K562 (cell line): ENCODE measurements at regions not wholly inside any gene's neighbourhood (a gene's known extent, or its start where the extent isn't known, plus 50 kb on each side); places are given as distances from the start of the nearest gene placed in this dataset.

ENCODE experiments used
- CCAR2 ChIP-seq: fragments of 200-400 bp; formaldehyde crosslinking; IDR thresholded peaks from 2 replicates; pipeline ENCODE4 v1.6.1; 2017; ENCODE audit warnings: mild to moderate bottlenecking, low read depth, low read length
- ETV6 ChIP-seq, 3 experiments: fragments of 150-350 bp in 1 of 3; sonication (generic) in 1 of 3; formaldehyde crosslinking in 1 of 3; IDR thresholded peaks; 2 replicates each; pipeline versions ENCODE4 v1.6.1 to v1.8.0; 2014 to 2022; ENCODE audit warnings: borderline replicate concordance in 2 of 3, low read depth in 2 of 3, antibody characterized with exemption in 1 of 3, low read length in 1 of 3, mild to moderate bottlenecking in 1 of 3, missing genetic modification reagents in 1 of 3
- LARP7 ChIP-seq: fragments of 450-650 bp; IDR thresholded peaks from 2 replicates; pipeline ENCODE4 v1.6.1; 2016
- NFATC3 ChIP-seq: fragments of 450-650 bp; IDR thresholded peaks from 2 replicates; pipeline ENCODE4 v1.6.1; 2017; ENCODE audit warnings: mild to moderate bottlenecking
- NFRKB ChIP-seq: fragments of 450-650 bp; IDR thresholded peaks from 2 replicates; pipeline ENCODE4 v1.6.1; 2016; ENCODE audit warnings: low read depth
- RFX5 ChIP-seq: IDR thresholded peaks from 2 replicates; pipeline ENCODE4 v1.6.1; 2011; ENCODE audit warnings: low read depth, mild to moderate bottlenecking, improper control_type of control experiment, low read length
- RREB1 ChIP-seq: fragments of 250-450 bp; sonication (Bioruptor Pico); IDR thresholded peaks from 2 replicates; pipeline ENCODE4 v1.4.0; 2020
- SIX5 ChIP-seq, 2 experiments: IDR thresholded peaks; 2 replicates each; pipeline ENCODE4 v1.6.1; 2011; ENCODE audit warnings: low read length in 2 of 2, borderline replicate concordance in 1 of 2, low read depth in 1 of 2, mild to moderate bottlenecking in 1 of 2, moderate library complexity in 1 of 2; ENCODE audit not compliant: insufficient read depth in 1 of 2
- ZNF586 ChIP-seq: fragments of 450-650 bp; formaldehyde crosslinking; conservative IDR thresholded peaks from 2 replicates; pipeline ENCODE4 v1.4.0; 2020; ENCODE audit warnings: mild to moderate bottlenecking, moderate library complexity
- ZSCAN29 ChIP-seq: fragments of 450-650 bp; IDR thresholded peaks from 2 replicates; pipeline ENCODE4 v1.6.1; 2017
- TF ChIP-seq, protein P1 (sequence below): sonication (generic); formaldehyde crosslinking; IDR thresholded peaks from 2 replicates; pipeline ENCODE4 v1.8.0; 2022; ENCODE audit warnings: mild to moderate bottlenecking, missing genetic modification reagents
- TF ChIP-seq, protein P2 (sequence below): fragments of 450-650 bp; IDR thresholded peaks from 2 replicates; pipeline ENCODE4 v1.7.1; 2018; ENCODE audit warnings: mild to moderate bottlenecking, low read depth; ENCODE audit not compliant: partially characterized antibody
- TF ChIP-seq, protein P3 (sequence below): fragments of 450-650 bp; IDR thresholded peaks from 2 replicates; pipeline ENCODE4 v1.6.1; 2018; ENCODE audit not compliant: partially characterized antibody

DNA sequence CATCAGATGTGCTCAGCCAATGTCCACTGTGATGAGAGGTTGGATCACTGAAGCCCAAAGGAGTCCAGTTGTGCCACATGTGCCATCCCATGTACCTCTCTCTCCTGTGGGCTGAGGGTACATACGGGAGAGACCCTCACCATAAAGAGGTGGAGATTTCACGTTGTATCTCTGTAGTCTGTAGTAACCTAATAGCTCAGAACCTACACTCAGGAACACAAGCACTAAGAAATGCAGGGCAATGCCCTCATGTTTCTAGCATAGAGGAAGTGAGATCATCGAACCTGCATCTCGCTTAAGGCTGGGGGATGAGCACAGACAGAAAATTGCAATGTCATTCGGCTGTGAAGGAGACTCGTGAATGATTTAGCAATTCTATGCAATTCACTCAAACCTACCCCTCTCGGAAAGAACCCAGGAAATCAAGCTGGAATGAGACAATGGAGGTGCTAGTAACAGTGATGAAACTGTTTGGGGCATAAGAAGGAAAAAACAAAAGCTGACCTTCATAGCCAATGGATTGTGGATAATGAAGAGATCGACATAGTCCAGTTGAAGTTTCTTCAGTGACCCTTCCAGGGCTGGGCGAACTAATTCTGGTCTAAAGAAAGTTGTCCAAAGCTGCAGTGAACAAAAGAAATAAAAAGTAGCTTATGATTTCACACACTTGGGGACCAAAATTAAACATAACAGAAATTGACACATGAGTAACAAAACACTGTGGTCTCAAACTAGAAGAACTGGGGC, 80.3 kb upstream of the UCN3 start (continued):
- TF ChIP-seq, protein P1, sequence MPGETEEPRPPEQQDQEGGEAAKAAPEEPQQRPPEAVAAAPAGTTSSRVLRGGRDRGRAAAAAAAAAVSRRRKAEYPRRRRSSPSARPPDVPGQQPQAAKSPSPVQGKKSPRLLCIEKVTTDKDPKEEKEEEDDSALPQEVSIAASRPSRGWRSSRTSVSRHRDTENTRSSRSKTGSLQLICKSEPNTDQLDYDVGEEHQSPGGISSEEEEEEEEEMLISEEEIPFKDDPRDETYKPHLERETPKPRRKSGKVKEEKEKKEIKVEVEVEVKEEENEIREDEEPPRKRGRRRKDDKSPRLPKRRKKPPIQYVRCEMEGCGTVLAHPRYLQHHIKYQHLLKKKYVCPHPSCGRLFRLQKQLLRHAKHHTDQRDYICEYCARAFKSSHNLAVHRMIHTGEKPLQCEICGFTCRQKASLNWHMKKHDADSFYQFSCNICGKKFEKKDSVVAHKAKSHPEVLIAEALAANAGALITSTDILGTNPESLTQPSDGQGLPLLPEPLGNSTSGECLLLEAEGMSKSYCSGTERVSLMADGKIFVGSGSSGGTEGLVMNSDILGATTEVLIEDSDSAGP (CRISPR knock-in tag) = no peak
- no peak for TF ChIP-seq SIX5 (IDR thresholded peaks at IDR 0.05; ENCODE audit: borderline replicate concordance in 1 of 2, insufficient read depth in 1 of 2, low read depth in 1 of 2, low read length in 2 of 2)
- no peak for TF ChIP-seq ZSCAN29
- TF ChIP-seq RFX5 = no peak
- no peak for TF ChIP-seq NFATC3
- TF ChIP-seq ETV6 (IDR thresholded peaks at IDR 0.05; ENCODE audit: borderline replicate concordance in 1 of 2, low read depth in 2 of 2, low read length in 1 of 2) = no peak
- TF ChIP-seq ETV6 (CRISPR knock-in tag; IDR thresholded peaks at IDR 0.05; ENCODE audit: borderline replicate concordance) = no peak
- TF ChIP-seq LARP7 = no peak
- no peak for TF ChIP-seq RREB1 (CRISPR knock-in tag)
- TF ChIP-seq, protein P2, sequence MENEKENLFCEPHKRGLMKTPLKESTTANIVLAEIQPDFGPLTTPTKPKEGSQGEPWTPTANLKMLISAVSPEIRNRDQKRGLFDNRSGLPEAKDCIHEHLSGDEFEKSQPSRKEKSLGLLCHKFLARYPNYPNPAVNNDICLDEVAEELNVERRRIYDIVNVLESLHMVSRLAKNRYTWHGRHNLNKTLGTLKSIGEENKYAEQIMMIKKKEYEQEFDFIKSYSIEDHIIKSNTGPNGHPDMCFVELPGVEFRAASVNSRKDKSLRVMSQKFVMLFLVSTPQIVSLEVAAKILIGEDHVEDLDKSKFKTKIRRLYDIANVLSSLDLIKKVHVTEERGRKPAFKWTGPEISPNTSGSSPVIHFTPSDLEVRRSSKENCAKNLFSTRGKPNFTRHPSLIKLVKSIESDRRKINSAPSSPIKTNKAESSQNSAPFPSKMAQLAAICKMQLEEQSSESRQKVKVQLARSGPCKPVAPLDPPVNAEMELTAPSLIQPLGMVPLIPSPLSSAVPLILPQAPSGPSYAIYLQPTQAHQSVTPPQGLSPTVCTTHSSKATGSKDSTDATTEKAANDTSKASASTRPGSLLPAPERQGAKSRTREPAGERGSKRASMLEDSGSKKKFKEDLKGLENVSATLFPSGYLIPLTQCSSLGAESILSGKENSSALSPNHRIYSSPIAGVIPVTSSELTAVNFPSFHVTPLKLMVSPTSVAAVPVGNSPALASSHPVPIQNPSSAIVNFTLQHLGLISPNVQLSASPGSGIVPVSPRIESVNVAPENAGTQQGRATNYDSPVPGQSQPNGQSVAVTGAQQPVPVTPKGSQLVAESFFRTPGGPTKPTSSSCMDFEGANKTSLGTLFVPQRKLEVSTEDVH = no peak
- no peak for TF ChIP-seq ZNF586 (CRISPR knock-in tag)
- TF ChIP-seq, protein P3, sequence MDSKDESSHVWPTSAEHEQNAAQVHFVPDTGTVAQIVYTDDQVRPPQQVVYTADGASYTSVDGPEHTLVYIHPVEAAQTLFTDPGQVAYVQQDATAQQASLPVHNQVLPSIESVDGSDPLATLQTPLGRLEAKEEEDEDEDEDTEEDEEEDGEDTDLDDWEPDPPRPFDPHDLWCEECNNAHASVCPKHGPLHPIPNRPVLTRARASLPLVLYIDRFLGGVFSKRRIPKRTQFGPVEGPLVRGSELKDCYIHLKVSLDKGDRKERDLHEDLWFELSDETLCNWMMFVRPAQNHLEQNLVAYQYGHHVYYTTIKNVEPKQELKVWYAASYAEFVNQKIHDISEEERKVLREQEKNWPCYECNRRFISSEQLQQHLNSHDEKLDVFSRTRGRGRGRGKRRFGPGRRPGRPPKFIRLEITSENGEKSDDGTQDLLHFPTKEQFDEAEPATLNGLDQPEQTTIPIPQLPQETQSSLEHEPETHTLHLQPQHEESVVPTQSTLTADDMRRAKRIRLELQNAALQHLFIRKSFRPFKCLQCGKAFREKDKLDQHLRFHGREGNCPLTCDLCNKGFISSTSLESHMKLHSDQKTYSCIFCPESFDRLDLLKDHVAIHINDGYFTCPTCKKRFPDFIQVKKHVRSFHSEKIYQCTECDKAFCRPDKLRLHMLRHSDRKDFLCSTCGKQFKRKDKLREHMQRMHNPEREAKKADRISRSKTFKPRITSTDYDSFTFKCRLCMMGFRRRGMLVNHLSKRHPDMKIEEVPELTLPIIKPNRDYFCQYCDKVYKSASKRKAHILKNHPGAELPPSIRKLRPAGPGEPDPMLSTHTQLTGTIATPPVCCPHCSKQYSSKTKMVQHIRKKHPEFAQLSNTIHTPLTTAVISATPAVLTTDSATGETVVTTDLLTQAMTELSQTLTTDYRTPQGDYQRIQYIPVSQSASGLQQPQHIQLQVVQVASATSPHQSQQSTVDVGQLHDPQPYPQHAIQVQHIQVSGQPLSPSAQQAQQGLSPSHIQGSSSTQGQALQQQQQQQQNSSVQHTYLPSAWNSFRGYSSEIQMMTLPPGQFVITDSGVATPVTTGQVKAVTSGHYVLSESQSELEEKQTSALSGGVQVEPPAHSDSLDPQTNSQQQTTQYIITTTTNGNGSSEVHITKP = no peak
- TF ChIP-seq NFRKB = peak; percentile 79
- TF ChIP-seq CCAR2 = no peak
